H1 (cell line): ENCODE measurements at regions not wholly inside any gene's neighbourhood (a gene's known extent, or its start where the extent isn't known, plus 50 kb on each side); places are given as distances from the start of the nearest gene placed in this dataset.

ENCODE experiments used
- ASH2L ChIP-seq: fragments of 200-600, 300-600 bp; sonication (generic); IDR thresholded peaks from one replicate; pipeline ENCODE4 v1.7.1; 2017; ENCODE audit warnings: low read length
- KDM1A ChIP-seq: fragments of 200-600, 300-600 bp; sonication (generic); IDR thresholded peaks from 2 replicates; pipeline ENCODE4 v1.7.1; 2016; ENCODE audit warnings: mild to moderate bottlenecking, low read length, borderline replicate concordance
- NANOG ChIP-seq: IDR thresholded peaks from 2 replicates; pipeline ENCODE4 v1.6.1; 2011; ENCODE audit warnings: low read length, low read depth, mild to moderate bottlenecking, inconsistent platforms; ENCODE audit not compliant: insufficient read depth, poor library complexity, severe bottlenecking
- POU5F1 ChIP-seq: IDR thresholded peaks from 2 replicates; pipeline ENCODE4 v1.6.1; 2011; ENCODE audit warnings: low read depth, mild to moderate bottlenecking, low read length, moderate library complexity
- TBP ChIP-seq: IDR thresholded peaks from 2 replicates; pipeline ENCODE4 v1.6.1; 2011; ENCODE audit warnings: low read depth, low read length, improper control_type of control experiment
- TCF12 ChIP-seq: IDR thresholded peaks from 2 replicates; pipeline ENCODE4 v1.6.1; 2011; ENCODE audit warnings: low read depth, mild to moderate bottlenecking, low read length
- TF ChIP-seq, protein P1 (sequence below): fragments of 300-600 bp; sonication (generic); IDR thresholded peaks from 2 replicates; pipeline ENCODE4 v1.7.1; 2012; ENCODE audit warnings: low read length, moderate library complexity, mild to moderate bottlenecking, inconsistent platforms; ENCODE audit not compliant: insufficient replicate concordance
- TF ChIP-seq, protein P2 (sequence below): IDR thresholded peaks from 2 replicates; pipeline ENCODE4 v1.6.1; 2012; ENCODE audit warnings: inconsistent platforms

DNA sequence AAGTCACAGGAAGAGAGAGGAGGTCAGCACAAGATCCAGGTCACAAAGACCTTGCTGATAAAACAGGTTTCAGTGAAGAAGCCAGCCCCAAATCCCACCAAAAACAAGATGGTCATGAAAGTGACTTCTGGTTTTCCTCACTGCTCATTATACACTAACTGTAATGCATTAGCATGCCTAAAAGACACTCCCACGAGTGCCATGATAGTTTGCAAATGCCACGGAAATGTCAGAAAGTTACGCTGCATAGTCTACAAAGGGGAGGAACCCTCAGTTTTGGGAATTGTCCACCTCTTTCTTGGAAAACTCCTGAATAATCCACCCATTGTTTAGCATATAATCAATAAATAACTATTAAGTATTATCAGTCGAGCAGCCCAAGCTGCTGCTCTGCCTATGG, 427.2 kb downstream of the RFPL4B start (continued):
- TF ChIP-seq, protein P1, sequence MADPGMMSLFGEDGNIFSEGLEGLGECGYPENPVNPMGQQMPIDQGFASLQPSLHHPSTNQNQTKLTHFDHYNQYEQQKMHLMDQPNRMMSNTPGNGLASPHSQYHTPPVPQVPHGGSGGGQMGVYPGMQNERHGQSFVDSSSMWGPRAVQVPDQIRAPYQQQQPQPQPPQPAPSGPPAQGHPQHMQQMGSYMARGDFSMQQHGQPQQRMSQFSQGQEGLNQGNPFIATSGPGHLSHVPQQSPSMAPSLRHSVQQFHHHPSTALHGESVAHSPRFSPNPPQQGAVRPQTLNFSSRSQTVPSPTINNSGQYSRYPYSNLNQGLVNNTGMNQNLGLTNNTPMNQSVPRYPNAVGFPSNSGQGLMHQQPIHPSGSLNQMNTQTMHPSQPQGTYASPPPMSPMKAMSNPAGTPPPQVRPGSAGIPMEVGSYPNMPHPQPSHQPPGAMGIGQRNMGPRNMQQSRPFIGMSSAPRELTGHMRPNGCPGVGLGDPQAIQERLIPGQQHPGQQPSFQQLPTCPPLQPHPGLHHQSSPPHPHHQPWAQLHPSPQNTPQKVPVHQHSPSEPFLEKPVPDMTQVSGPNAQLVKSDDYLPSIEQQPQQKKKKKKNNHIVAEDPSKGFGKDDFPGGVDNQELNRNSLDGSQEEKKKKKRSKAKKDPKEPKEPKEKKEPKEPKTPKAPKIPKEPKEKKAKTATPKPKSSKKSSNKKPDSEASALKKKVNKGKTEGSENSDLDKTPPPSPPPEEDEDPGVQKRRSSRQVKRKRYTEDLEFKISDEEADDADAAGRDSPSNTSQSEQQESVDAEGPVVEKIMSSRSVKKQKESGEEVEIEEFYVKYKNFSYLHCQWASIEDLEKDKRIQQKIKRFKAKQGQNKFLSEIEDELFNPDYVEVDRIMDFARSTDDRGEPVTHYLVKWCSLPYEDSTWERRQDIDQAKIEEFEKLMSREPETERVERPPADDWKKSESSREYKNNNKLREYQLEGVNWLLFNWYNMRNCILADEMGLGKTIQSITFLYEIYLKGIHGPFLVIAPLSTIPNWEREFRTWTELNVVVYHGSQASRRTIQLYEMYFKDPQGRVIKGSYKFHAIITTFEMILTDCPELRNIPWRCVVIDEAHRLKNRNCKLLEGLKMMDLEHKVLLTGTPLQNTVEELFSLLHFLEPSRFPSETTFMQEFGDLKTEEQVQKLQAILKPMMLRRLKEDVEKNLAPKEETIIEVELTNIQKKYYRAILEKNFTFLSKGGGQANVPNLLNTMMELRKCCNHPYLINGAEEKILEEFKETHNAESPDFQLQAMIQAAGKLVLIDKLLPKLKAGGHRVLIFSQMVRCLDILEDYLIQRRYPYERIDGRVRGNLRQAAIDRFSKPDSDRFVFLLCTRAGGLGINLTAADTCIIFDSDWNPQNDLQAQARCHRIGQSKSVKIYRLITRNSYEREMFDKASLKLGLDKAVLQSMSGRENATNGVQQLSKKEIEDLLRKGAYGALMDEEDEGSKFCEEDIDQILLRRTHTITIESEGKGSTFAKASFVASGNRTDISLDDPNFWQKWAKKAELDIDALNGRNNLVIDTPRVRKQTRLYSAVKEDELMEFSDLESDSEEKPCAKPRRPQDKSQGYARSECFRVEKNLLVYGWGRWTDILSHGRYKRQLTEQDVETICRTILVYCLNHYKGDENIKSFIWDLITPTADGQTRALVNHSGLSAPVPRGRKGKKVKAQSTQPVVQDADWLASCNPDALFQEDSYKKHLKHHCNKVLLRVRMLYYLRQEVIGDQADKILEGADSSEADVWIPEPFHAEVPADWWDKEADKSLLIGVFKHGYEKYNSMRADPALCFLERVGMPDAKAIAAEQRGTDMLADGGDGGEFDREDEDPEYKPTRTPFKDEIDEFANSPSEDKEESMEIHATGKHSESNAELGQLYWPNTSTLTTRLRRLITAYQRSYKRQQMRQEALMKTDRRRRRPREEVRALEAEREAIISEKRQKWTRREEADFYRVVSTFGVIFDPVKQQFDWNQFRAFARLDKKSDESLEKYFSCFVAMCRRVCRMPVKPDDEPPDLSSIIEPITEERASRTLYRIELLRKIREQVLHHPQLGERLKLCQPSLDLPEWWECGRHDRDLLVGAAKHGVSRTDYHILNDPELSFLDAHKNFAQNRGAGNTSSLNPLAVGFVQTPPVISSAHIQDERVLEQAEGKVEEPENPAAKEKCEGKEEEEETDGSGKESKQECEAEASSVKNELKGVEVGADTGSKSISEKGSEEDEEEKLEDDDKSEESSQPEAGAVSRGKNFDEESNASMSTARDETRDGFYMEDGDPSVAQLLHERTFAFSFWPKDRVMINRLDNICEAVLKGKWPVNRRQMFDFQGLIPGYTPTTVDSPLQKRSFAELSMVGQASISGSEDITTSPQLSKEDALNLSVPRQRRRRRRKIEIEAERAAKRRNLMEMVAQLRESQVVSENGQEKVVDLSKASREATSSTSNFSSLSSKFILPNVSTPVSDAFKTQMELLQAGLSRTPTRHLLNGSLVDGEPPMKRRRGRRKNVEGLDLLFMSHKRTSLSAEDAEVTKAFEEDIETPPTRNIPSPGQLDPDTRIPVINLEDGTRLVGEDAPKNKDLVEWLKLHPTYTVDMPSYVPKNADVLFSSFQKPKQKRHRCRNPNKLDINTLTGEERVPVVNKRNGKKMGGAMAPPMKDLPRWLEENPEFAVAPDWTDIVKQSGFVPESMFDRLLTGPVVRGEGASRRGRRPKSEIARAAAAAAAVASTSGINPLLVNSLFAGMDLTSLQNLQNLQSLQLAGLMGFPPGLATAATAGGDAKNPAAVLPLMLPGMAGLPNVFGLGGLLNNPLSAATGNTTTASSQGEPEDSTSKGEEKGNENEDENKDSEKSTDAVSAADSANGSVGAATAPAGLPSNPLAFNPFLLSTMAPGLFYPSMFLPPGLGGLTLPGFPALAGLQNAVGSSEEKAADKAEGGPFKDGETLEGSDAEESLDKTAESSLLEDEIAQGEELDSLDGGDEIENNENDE = no peak
- no peak for TF ChIP-seq POU5F1
- TF ChIP-seq KDM1A = no peak
- no peak for TF ChIP-seq ASH2L
- no peak for TF ChIP-seq NANOG
- no peak for TF ChIP-seq TCF12
- TF ChIP-seq, protein P2, sequence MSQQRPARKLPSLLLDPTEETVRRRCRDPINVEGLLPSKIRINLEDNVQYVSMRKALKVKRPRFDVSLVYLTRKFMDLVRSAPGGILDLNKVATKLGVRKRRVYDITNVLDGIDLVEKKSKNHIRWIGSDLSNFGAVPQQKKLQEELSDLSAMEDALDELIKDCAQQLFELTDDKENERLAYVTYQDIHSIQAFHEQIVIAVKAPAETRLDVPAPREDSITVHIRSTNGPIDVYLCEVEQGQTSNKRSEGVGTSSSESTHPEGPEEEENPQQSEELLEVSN = no peak
- TF ChIP-seq TBP = no peak
